A549 (cell line): ENCODE measurements at regions not wholly inside any gene's neighbourhood (a gene's known extent, or its start where the extent isn't known, plus 50 kb on each side); places are given as distances from the start of the nearest gene placed in this dataset.
"Not testable (repeated sequence)": the region's sequence is repeated elsewhere in the genome, so short reads cannot be mapped to it uniquely, and the experiment has no call there.

ENCODE experiments used
- ATAC-seq, 2 experiments: fragments of 200-7000 bp in 1 of 2; fragments of >200 bp in 1 of 2; cut with Nextera tagmentation in 1 of 2; cut with Tn5 transposase in 1 of 2; 3 replicates each; pipeline versions ENCODE4 v1.8.0 to v1.9.1; 2018 to 2020; ENCODE audit warnings: mild to moderate bottlenecking in 1 of 2, moderate library complexity in 1 of 2
- CTCF ChIA-PET: fragments of 300-600 bp; sonication (Branson Sonifier 250); formaldehyde crosslinking; extraction: SDS; loops from one replicate; lab custom pipeline; 2021; ENCODE audit warnings: antibody characterized with exemption, inconsistent platforms; lab: Yijun Ruan, JAX
- POLR2A ChIA-PET: fragments of 350-600 bp; formaldehyde crosslinking; extraction: SDS; loops from one replicate; lab custom pipeline; 2021; ENCODE audit warnings: antibody characterized with exemption, inconsistent platforms; lab: Yijun Ruan, JAX
- DNase-seq, 2 experiments: peaks; one replicate each; pipeline versions ENCODE4 v3.0.0 to v3.0.0-alpha.2; 2011 to 2016; ENCODE audit warnings: low read depth in 1 of 2, low spot score in 1 of 2
- FAIRE-seq: peaks from 2 replicates; lab custom pipeline; 2011; peaks lifted over from hg19 to GRCh38; lab: Jason Lieb, UNC
- H3K27ac ChIP-seq, 2 experiments: fragments of >200 bp; sonication (Bioruptor Twin); formaldehyde crosslinking; 3 replicates each; pipeline ENCODE4 v1.5.1; 2016 to 2017
- H3K4me1 ChIP-seq: fragments of >200 bp; sonication (Bioruptor Twin); formaldehyde crosslinking; 3 replicates; pipeline ENCODE4 v1.6.1; 2016
- H3K4me2 ChIP-seq: fragments of >200 bp; sonication (Bioruptor Twin); formaldehyde crosslinking; 3 replicates; pipeline ENCODE4 v1.6.1; 2016
- H3K4me3 ChIP-seq: fragments of >200 bp; sonication (Bioruptor Twin); formaldehyde crosslinking; 3 replicates; pipeline ENCODE4 v1.5.1; 2016
- H3K9me3 ChIP-seq: fragments of >200 bp; sonication (Bioruptor Twin); formaldehyde crosslinking; 3 replicates; pipeline ENCODE4 v1.6.1; 2016
- BHLHE40 ChIP-seq: IDR thresholded peaks from 2 replicates; pipeline ENCODE4 v1.6.1; 2012; ENCODE audit warnings: low read depth, low read length, inconsistent platforms
- CHD2 ChIP-seq: fragments of 150-350 bp; IDR thresholded peaks from 2 replicates; pipeline ENCODE4 v1.6.1; 2014; ENCODE audit warnings: low read length; ENCODE audit not compliant: partially characterized antibody
- CHD4 ChIP-seq: fragments of 200-600 bp; sonication (generic); IDR thresholded peaks from 2 replicates; pipeline ENCODE4 v1.6.1; 2016; ENCODE audit warnings: antibody characterized with exemption, mild to moderate bottlenecking, borderline replicate concordance
- EHMT2 ChIP-seq: fragments of 200-600 bp; sonication (generic); IDR thresholded peaks from 2 replicates; pipeline ENCODE4 v1.6.1; 2016; ENCODE audit warnings: antibody characterized with exemption, low read depth, mild to moderate bottlenecking, moderate library complexity
- ESRRA ChIP-seq: fragments of 150-350 bp; IDR thresholded peaks from 2 replicates; pipeline ENCODE4 v1.6.1; 2014; ENCODE audit warnings: mild to moderate bottlenecking, low read length, borderline replicate concordance
- FOSB ChIP-seq: fragments of 250-450 bp; sonication (Bioruptor Pico); IDR thresholded peaks from 2 replicates; pipeline ENCODE4 v1.5.0; 2020; ENCODE audit warnings: mild to moderate bottlenecking, moderate library complexity
- HOXB13 ChIP-seq: fragments of 250-450 bp; sonication (Bioruptor Pico); IDR thresholded peaks from 2 replicates; pipeline ENCODE4 v1.5.0; 2020; ENCODE audit warnings: low read depth, mild to moderate bottlenecking, moderate library complexity
- KDM1A ChIP-seq: fragments of 200-600 bp; sonication (generic); IDR thresholded peaks from 2 replicates; pipeline ENCODE4 v1.6.1; 2016; ENCODE audit warnings: low read depth, mild to moderate bottlenecking
- MAZ ChIP-seq: fragments of 150-350 bp; IDR thresholded peaks from 2 replicates; pipeline ENCODE4 v1.6.1; 2014; ENCODE audit warnings: antibody characterized with exemption, low read depth, low read length, borderline replicate concordance
- NPAS2 ChIP-seq: fragments of 250-450 bp; sonication (Bioruptor Pico); IDR thresholded peaks from 2 replicates; pipeline ENCODE4 v1.8.0; 2022; ENCODE audit warnings: mild to moderate bottlenecking, moderate library complexity, borderline replicate concordance
- NR3C1 ChIP-seq: fragments of >200 bp; sonication (Bioruptor Twin); formaldehyde crosslinking; IDR thresholded peaks from 3 replicates; pipeline ENCODE4 v1.6.1; 2017
- POLR2A ChIP-seq: IDR thresholded peaks from 2 replicates; pipeline ENCODE4 v1.6.1; 2012; ENCODE audit warnings: mild to moderate bottlenecking, low read length
- RFX5 ChIP-seq: fragments of 450-650 bp; IDR thresholded peaks from 2 replicates; pipeline ENCODE4 v1.7.1; 2014; ENCODE audit warnings: antibody characterized with exemption, mild to moderate bottlenecking, moderate library complexity
- SMC3 ChIP-seq: fragments of >200 bp; sonication (Bioruptor Twin); formaldehyde crosslinking; IDR thresholded peaks from 3 replicates; pipeline ENCODE4 v1.6.1; 2018; ENCODE audit warnings: inconsistent platforms
- SREBF2 ChIP-seq: fragments of 450-650 bp; IDR thresholded peaks from 2 replicates; pipeline ENCODE4 v1.6.1; 2014; ENCODE audit warnings: mild to moderate bottlenecking, moderate library complexity
- ZC3H11A ChIP-seq: fragments of 450-650 bp; IDR thresholded peaks from 2 replicates; pipeline ENCODE4 v1.6.1; 2014; ENCODE audit warnings: antibody characterized with exemption, mild to moderate bottlenecking
- ZNF302 ChIP-seq: fragments of 250-450 bp; sonication (Bioruptor Pico); IDR thresholded peaks from 2 replicates; pipeline ENCODE4 v1.9.0; 2021; ENCODE audit warnings: inconsistent platforms, mild to moderate bottlenecking, moderate library complexity
- ZSCAN20 ChIP-seq: fragments of 250-450 bp; sonication (Bioruptor Pico); IDR thresholded peaks from 2 replicates; pipeline ENCODE4 v1.8.0; 2022; ENCODE audit warnings: mild to moderate bottlenecking, moderate library complexity
- WGBS: methylation state at CpG from one replicate; pipeline ENCODE4 v1.1.6; 2017; ENCODE audit errors: missing lambda C conversion rate; 5-methylcytosine and 5-hydroxymethylcytosine counted together
- TF ChIP-seq, protein P1 (sequence below): fragments of 150-350 bp; IDR thresholded peaks from 2 replicates; pipeline ENCODE4 v1.6.1; 2014; ENCODE audit warnings: low read depth, mild to moderate bottlenecking, low read length
- TF ChIP-seq, protein P2 (sequence below): fragments of 250-450 bp; sonication (Bioruptor Pico); IDR thresholded peaks from 2 replicates; pipeline ENCODE4 v1.5.0; 2021; ENCODE audit warnings: mild to moderate bottlenecking, moderate library complexity, borderline replicate concordance
- TF ChIP-seq, protein P3 (sequence below): fragments of 200-600 bp; sonication (generic); IDR thresholded peaks from 2 replicates; pipeline ENCODE4 v1.6.1; 2016; ENCODE audit warnings: antibody characterized with exemption, mild to moderate bottlenecking, moderate library complexity

DNA sequence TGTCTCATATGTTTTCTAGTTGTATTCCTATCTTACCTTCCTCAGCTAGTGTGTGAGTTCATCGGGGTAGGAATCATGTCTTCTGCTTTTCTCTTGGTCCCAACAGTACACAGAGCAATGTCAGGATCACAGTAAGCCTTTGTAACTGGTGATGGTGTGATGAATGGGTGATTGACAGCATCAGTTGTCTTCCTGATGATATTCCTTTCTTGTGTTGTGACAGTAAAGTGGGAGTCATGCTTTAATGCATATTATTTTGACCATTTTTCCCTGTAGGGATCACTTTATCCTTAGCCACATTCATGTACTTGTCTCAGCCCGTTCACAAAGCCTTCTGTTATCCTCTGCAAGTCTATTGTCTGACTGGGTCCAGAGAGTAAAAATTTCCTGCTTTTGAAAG is 501.7 kb downstream of the UTRN start (continued):
- TF ChIP-seq MAZ (no peak), RFX5 (no peak), ZSCAN20 (CRISPR knock-in tag) (no peak), FOSB (no peak)
- TF ChIP-seq, protein P1, sequence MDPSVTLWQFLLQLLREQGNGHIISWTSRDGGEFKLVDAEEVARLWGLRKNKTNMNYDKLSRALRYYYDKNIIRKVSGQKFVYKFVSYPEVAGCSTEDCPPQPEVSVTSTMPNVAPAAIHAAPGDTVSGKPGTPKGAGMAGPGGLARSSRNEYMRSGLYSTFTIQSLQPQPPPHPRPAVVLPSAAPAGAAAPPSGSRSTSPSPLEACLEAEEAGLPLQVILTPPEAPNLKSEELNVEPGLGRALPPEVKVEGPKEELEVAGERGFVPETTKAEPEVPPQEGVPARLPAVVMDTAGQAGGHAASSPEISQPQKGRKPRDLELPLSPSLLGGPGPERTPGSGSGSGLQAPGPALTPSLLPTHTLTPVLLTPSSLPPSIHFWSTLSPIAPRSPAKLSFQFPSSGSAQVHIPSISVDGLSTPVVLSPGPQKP = no peak

DNA sequence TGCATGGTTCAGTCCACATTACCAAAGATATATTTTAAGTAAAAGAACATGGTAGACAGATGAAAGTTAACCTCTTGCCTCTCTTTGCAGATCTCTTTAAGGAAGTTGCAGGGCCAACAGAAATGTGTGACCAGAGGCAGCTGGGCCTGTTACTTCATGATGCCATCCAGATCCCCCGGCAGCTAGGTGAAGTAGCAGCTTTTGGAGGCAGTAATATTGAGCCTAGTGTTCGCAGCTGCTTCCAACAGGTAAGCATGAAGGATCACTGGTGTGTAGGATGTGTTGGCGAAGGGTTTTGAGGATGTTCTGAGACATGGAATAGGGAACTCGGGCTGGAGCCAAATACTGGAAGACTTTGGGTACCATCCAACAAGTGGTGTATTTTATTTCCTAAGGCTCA is 508.6 kb downstream of the UTRN start:
- CTCF ChIA-PET = no interaction called here
- H3K4me3 ChIP-seq = no peak overlapping the region
- no peaks in the 10 kb centered on the region for H3K9me3 ChIP-seq
- H3K27ac ChIP-seq = no peak overlapping the region
- peaks cover 13% of the 10 kb centered on the region for H3K4me1 ChIP-seq
- no peak for DNase-seq
- H3K4me2 ChIP-seq = no peak overlapping the region
- no peak for ATAC-seq
- TF ChIP-seq ESRRA = no peak
- TF ChIP-seq BHLHE40 = no peak
- 93% methylated on average over 4 of the region's 4 CpGs for WGBS
- no peak for FAIRE-seq
- POLR2A ChIA-PET = no interaction called here

DNA sequence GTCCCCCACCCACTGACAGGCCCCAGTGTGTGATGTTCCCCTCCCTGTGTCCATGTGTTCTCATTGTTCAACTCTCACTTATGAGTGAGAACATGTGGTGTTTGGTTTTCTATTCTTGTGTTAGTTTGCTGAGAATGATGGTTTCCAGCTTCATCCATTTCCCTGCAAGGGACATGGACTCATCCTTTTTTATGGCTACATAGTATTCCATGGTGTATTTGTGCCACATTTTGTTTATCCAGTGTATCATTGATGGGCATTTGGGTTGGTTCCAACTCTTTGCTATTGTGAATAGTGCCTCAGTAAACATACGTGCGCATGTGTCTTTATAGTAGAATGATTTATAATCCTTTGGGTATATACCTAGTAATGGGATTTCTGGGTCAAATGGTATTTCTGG is 509.9 kb downstream of the UTRN start:
- H3K4me1 ChIP-seq = peaks cover 16% of the 10 kb centered on the region
- CTCF ChIA-PET, DNase-seq, POLR2A ChIA-PET, H3K9me3 ChIP-seq, FAIRE-seq, H3K27ac ChIP-seq, H3K4me2 ChIP-seq, ATAC-seq, H3K4me3 ChIP-seq: not testable (repeated sequence)
- 100% methylated on average over 2 of the region's 2 CpGs for WGBS

DNA sequence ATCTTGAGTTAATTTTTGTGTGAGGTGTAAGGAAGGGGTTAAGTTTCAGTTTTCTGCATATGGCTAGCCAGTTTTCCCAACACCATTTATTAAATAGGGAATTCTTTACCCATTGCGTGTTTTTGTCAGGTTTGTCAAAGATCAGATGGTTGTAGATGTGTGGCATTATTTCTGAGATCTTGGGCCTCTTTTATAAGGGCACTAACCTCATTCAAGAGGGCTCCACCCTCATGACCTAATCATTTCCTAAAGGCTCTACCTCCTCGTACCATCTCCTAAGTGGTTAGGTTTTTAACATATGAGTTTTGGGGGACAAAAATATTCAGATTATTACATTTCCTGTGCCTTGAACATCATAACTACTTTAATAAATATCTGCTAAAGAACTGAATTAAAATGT is 510.9 kb downstream of the UTRN start:
- 94% methylated on average over 2 of the region's 2 CpGs for WGBS
- Histone ChIP-seq H3K9me3 (no peaks in the 10 kb centered on the region), H3K4me2 (no peak overlapping the region), H3K4me3 (no peak overlapping the region), H3K4me1 (peaks cover 16% of the 10 kb centered on the region), H3K27ac (no peak overlapping the region)
- ATAC-seq (no peak), DNase-seq (no peak), FAIRE-seq (no peak)
- TF ChIP-seq, protein P2, sequence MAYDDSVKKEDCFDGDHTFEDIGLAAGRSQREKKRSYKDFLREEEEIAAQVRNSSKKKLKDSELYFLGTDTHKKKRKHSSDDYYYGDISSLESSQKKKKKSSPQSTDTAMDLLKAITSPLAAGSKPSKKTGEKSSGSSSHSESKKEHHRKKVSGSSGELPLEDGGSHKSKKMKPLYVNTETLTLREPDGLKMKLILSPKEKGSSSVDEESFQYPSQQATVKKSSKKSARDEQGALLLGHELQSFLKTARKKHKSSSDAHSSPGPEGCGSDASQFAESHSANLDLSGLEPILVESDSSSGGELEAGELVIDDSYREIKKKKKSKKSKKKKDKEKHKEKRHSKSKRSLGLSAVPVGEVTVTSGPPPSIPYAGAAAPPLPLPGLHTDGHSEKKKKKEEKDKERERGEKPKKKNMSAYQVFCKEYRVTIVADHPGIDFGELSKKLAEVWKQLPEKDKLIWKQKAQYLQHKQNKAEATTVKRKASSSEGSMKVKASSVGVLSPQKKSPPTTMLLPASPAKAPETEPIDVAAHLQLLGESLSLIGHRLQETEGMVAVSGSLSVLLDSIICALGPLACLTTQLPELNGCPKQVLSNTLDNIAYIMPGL (CRISPR knock-in tag) = no peak
- TF ChIP-seq, protein P1 = no peak
- no peak for TF ChIP-seq CHD2
- no peak for TF ChIP-seq POLR2A
- ChIA-PET POLR2A (no interaction called here), CTCF (no interaction called here)

DNA sequence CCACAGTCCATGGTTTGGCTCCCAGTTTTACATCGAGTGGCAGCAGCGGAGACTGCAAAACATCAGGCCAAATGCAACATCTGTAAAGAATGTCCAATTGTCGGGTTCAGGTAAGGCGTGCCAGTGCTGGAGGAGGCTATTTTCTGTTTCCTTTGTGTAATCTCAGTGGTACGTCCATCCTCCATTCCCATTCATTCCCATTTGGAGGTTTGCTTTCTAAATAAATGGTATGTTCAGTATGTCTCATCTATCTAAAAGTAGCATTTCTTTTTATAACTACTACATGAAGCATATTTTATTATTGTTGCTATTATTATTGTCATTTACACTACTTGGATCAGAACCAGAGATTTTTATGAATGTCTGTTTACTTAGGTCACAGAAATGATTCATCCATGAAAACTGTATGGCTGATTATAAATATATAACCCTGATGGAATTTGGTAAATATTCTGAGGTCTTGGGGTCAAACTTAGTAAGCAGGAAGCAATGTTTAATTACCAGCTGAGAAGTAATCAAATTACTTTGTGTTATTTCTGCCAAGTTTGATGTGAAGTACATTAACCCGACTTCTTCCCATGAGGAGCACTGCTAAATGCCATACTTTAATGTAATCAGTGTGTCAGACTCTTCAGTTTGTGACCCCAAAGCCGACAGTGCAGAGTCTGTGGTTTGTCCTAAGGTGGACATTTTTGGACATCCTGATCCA is 512.9 kb downstream of the UTRN start:
- ATAC-seq (peak in 1 of 2 experiments; percentile 76; a peak in 3 of 6 replicates), DNase-seq (peak; percentile 1 to 44), FAIRE-seq (no peak)
- Histone ChIP-seq H3K27ac (peak overlapping the region in 1 of 2 experiments; percentile 45; a peak in 2 of 6 replicates), H3K4me3 (no peak overlapping the region), H3K9me3 (no peaks in the 10 kb centered on the region), H3K4me2 (peak overlapping the region; percentile 43), H3K4me1 (peaks cover 16% of the 10 kb centered on the region)
- 2% methylated on average over 7 of the region's 7 CpGs for WGBS
- POLR2A ChIA-PET = no interaction called here
- CTCF ChIA-PET = no interaction called here
- no peak for TF ChIP-seq ESRRA
- no peak for TF ChIP-seq KDM1A
- no peak for TF ChIP-seq SREBF2
- no peak for TF ChIP-seq NR3C1
- TF ChIP-seq ZNF302 (CRISPR knock-in tag) = no peak
- TF ChIP-seq NPAS2 (CRISPR knock-in tag) = no peak
- TF ChIP-seq BHLHE40 = no peak
- TF ChIP-seq ZC3H11A = no peak
- no peak for TF ChIP-seq SMC3
- no peak for TF ChIP-seq EHMT2
- TF ChIP-seq, protein P3, sequence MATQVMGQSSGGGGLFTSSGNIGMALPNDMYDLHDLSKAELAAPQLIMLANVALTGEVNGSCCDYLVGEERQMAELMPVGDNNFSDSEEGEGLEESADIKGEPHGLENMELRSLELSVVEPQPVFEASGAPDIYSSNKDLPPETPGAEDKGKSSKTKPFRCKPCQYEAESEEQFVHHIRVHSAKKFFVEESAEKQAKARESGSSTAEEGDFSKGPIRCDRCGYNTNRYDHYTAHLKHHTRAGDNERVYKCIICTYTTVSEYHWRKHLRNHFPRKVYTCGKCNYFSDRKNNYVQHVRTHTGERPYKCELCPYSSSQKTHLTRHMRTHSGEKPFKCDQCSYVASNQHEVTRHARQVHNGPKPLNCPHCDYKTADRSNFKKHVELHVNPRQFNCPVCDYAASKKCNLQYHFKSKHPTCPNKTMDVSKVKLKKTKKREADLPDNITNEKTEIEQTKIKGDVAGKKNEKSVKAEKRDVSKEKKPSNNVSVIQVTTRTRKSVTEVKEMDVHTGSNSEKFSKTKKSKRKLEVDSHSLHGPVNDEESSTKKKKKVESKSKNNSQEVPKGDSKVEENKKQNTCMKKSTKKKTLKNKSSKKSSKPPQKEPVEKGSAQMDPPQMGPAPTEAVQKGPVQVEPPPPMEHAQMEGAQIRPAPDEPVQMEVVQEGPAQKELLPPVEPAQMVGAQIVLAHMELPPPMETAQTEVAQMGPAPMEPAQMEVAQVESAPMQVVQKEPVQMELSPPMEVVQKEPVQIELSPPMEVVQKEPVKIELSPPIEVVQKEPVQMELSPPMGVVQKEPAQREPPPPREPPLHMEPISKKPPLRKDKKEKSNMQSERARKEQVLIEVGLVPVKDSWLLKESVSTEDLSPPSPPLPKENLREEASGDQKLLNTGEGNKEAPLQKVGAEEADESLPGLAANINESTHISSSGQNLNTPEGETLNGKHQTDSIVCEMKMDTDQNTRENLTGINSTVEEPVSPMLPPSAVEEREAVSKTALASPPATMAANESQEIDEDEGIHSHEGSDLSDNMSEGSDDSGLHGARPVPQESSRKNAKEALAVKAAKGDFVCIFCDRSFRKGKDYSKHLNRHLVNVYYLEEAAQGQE = no peak
- no peak for TF ChIP-seq HOXB13 (CRISPR knock-in tag)
- no peak for TF ChIP-seq CHD4
